GM23338 (cell line): ENCODE measurements at regions not wholly inside any gene's neighbourhood (a gene's known extent, or its start where the extent isn't known, plus 50 kb on each side); places are given as distances from the start of the nearest gene placed in this dataset.

Experiments used
- ATAC-seq: fragments of 200-7000 bp; cut with Tn5 transposase; 3 replicates; pipeline ENCODE4 v1.9.1; 2020
- DNase-seq: peaks from one replicate; pipeline ENCODE4 v3.0.0-alpha.2; 2015; ENCODE audit warnings: low spot score
- H2AFZ ChIP-seq: fragments of 200-600 bp; sonication (generic); 2 replicates; pipeline ENCODE4 v1.8.0; 2016; ENCODE audit warnings: antibody characterized with exemption, mild to moderate bottlenecking, moderate library complexity
- H3F3A ChIP-seq: fragments of 200-600 bp; sonication (generic); replicated peaks from 2 replicates; pipeline ENCODE4 v1.8.0; 2017; ENCODE audit warnings: antibody characterized with exemption, mixed run types, low read depth
- H3K27ac ChIP-seq: fragments of 200-600 bp; sonication (generic); 2 replicates; pipeline ENCODE4 v1.6.1; 2016; ENCODE audit warnings: low read depth
- H3K27me3 ChIP-seq: fragments of 200-600 bp; sonication (generic); 2 replicates; pipeline ENCODE4 v1.8.0; 2016; ENCODE audit warnings: mild to moderate bottlenecking, mixed run types, moderate library complexity; ENCODE audit not compliant: insufficient read depth
- H3K36me3 ChIP-seq: fragments of 200-600 bp; sonication (generic); 2 replicates; pipeline ENCODE4 v1.8.0; 2016; ENCODE audit warnings: mild to moderate bottlenecking; ENCODE audit not compliant: insufficient read depth
- H3K4me1 ChIP-seq: fragments of 200-600 bp; sonication (generic); 2 replicates; pipeline ENCODE4 v1.8.0; 2016; ENCODE audit warnings: mild to moderate bottlenecking, moderate library complexity; ENCODE audit not compliant: insufficient read depth
- H3K4me2 ChIP-seq: fragments of 200-600 bp; sonication (generic); 2 replicates; pipeline ENCODE4 v1.7.1; 2017; ENCODE audit warnings: mixed run types
- H3K4me3 ChIP-seq: fragments of 200-600 bp; sonication (generic); 2 replicates; pipeline ENCODE4 v1.6.1; 2016; ENCODE audit warnings: mixed run types
- H3K79me2 ChIP-seq: fragments of 200-600 bp; sonication (generic); replicated peaks from 2 replicates; pipeline ENCODE4 v1.8.0; 2017; ENCODE audit warnings: mild to moderate bottlenecking; ENCODE audit not compliant: insufficient read depth
- H3K9me2 ChIP-seq: fragments of 200-600 bp; sonication (generic); 2 replicates; pipeline ENCODE4 v1.8.0; 2017; ENCODE audit not compliant: insufficient read depth
- H4K20me1 ChIP-seq: fragments of 200-600 bp; sonication (generic); replicated peaks from 2 replicates; pipeline ENCODE4 v1.8.0; 2017; ENCODE audit warnings: mild to moderate bottlenecking; ENCODE audit not compliant: insufficient read depth
- H3K27ac Mint-ChIP-seq: 2 replicates; pipeline ENCODE4 v1.8.0; 2020; ENCODE audit warnings: inconsistent platforms, mild to moderate bottlenecking, moderate library complexity, mixed read lengths
- H3K27me3 Mint-ChIP-seq: 3 replicates; pipeline ENCODE4 v1.8.0; 2022; ENCODE audit warnings: low read depth, mild to moderate bottlenecking, moderate library complexity, mixed read lengths, inconsistent platforms; ENCODE audit not compliant: insufficient read depth, poor library complexity
- H3K36me3 Mint-ChIP-seq: 3 replicates; pipeline ENCODE4 v1.8.0; 2021; ENCODE audit warnings: low read depth, mild to moderate bottlenecking, inconsistent platforms, moderate library complexity, mixed read lengths
- H3K4me1 Mint-ChIP-seq: 3 replicates; pipeline ENCODE4 v1.8.0; 2020; ENCODE audit warnings: mild to moderate bottlenecking, inconsistent platforms, mixed read lengths
- H3K4me3 Mint-ChIP-seq: 3 replicates; pipeline ENCODE4 v1.8.0; 2021; ENCODE audit warnings: moderate library complexity, mild to moderate bottlenecking, inconsistent platforms, mixed read lengths
- H3K9me3 Mint-ChIP-seq: 3 replicates; pipeline ENCODE4 v1.8.0; 2020; ENCODE audit warnings: moderate library complexity, mild to moderate bottlenecking, inconsistent platforms, mixed read lengths
- CREB1 ChIP-seq: fragments of 250-450 bp; sonication (Bioruptor Pico); IDR thresholded peaks from 2 replicates; pipeline ENCODE4 v1.5.0; 2020; ENCODE audit warnings: low read depth, mild to moderate bottlenecking, moderate library complexity
- CTCF ChIP-seq, 2 experiments: fragments of 200-600 bp in 1 of 2; sonication (generic) in 1 of 2; conservative IDR thresholded peaks; 2 replicates each; pipeline versions ENCODE4 v1.5.1 to v1.6.1; 2016 to 2017; ENCODE audit warnings: antibody characterized with exemption in 2 of 2, low read depth in 2 of 2, mild to moderate bottlenecking in 2 of 2, moderate library complexity in 1 of 2
- ETS1 ChIP-seq: IDR thresholded peaks from 2 replicates; pipeline ENCODE4 v1.6.1; 2016; ENCODE audit warnings: antibody characterized with exemption
- EZH2 ChIP-seq: fragments of 200-600 bp; sonication (generic); IDR thresholded peaks from one replicate; pipeline ENCODE4 v1.8.0; 2017; ENCODE audit warnings: antibody characterized with exemption, mild to moderate bottlenecking, low read depth; ENCODE audit not compliant: unreplicated experiment
- EZH2phosphoT487 ChIP-seq: fragments of 200-600 bp; sonication (generic); IDR thresholded peaks from one replicate; pipeline ENCODE4 v1.8.1; 2018; ENCODE audit warnings: antibody characterized with exemption; ENCODE audit not compliant: unreplicated experiment
- JUNB ChIP-seq: IDR thresholded peaks from one replicate; pipeline ENCODE4 v1.6.1; 2016; ENCODE audit warnings: antibody characterized with exemption; ENCODE audit not compliant: unreplicated experiment
- NANOG ChIP-seq: IDR thresholded peaks from 2 replicates; pipeline ENCODE4 v1.6.1; 2016; ENCODE audit warnings: antibody characterized with exemption, borderline replicate concordance
- POLR2AphosphoS5 ChIP-seq: IDR thresholded peaks from 2 replicates; pipeline ENCODE4 v1.6.1; 2016; ENCODE audit warnings: antibody characterized with exemption, low read depth
- REST ChIP-seq: IDR thresholded peaks from one replicate; pipeline ENCODE4 v1.6.1; 2018; ENCODE audit warnings: antibody characterized with exemption; ENCODE audit not compliant: unreplicated experiment
- STAT1 ChIP-seq: IDR thresholded peaks from one replicate; pipeline ENCODE4 v1.6.1; 2016; ENCODE audit warnings: antibody characterized with exemption; ENCODE audit not compliant: unreplicated experiment
- ZNF114 ChIP-seq: fragments of 250-450 bp; sonication (Bioruptor Pico); IDR thresholded peaks from 2 replicates; pipeline ENCODE4 v1.5.0; 2020; ENCODE audit warnings: mild to moderate bottlenecking, moderate library complexity
- ZNF331 ChIP-seq: fragments of 250-450 bp; sonication (Bioruptor Pico); IDR thresholded peaks from 2 replicates; pipeline ENCODE4 v1.5.0; 2020; ENCODE audit warnings: low read depth, mild to moderate bottlenecking, moderate library complexity
- ZNF462 ChIP-seq: fragments of 250-450 bp; sonication (Bioruptor Pico); IDR thresholded peaks from 2 replicates; pipeline ENCODE4 v1.5.0; 2020; ENCODE audit warnings: mild to moderate bottlenecking, moderate library complexity

GRCh38 chr15:61295239-61295638 is 66.1 kb upstream of the RORA start:
- ATAC-seq: no peak
- no peaks in the 10 kb centered on the region for H3K79me2 ChIP-seq
- H3K27ac ChIP-seq: no peak overlapping the region
- no peaks in the 10 kb centered on the region for H3F3A ChIP-seq
- TF ChIP-seq CTCF (conservative IDR thresholded peaks at IDR 0.05; ENCODE audit: low read depth in 2 of 2) (no peak), EZH2 (no peak), EZH2phosphoT487 (no peak), ZNF114 (CRISPR knock-in tag) (no peak), STAT1 (no peak), ZNF462 (CRISPR knock-in tag) (no peak), CREB1 (CRISPR knock-in tag) (no peak), ZNF331 (CRISPR knock-in tag) (no peak), ETS1 (no peak), REST (no peak), NANOG (no peak), JUNB (no peak), POLR2AphosphoS5 (no peak)
- Mint-ChIP-seq H3K4me3 (no peak overlapping the region), H3K27ac (no peak overlapping the region), H3K27me3 (no peaks in the 10 kb centered on the region), H3K9me3 (peaks cover 2% of the 10 kb centered on the region; the same call in 1 of the 3 replicates), H3K36me3 (no peaks in the 10 kb centered on the region), H3K4me1 (no peaks in the 10 kb centered on the region)
- H2AFZ ChIP-seq: no peak overlapping the region
- H3K4me2 ChIP-seq: no peak overlapping the region
- DNase-seq: no peak
- H3K9me2 ChIP-seq: no peaks in the 10 kb centered on the region
- no peaks in the 10 kb centered on the region for H4K20me1 ChIP-seq
- no peaks in the 10 kb centered on the region for H3K27me3 ChIP-seq
- no peaks in the 10 kb centered on the region for H3K4me1 ChIP-seq
- H3K36me3 ChIP-seq: no peaks in the 10 kb centered on the region
- H3K4me3 ChIP-seq: no peak overlapping the region
